ENCODE measurements at regions not wholly inside any gene's neighbourhood (a gene's known extent, or its start where the extent isn't known, plus 50 kb on each side); places are given as distances from the start of the nearest gene placed in this dataset.

DNA sequence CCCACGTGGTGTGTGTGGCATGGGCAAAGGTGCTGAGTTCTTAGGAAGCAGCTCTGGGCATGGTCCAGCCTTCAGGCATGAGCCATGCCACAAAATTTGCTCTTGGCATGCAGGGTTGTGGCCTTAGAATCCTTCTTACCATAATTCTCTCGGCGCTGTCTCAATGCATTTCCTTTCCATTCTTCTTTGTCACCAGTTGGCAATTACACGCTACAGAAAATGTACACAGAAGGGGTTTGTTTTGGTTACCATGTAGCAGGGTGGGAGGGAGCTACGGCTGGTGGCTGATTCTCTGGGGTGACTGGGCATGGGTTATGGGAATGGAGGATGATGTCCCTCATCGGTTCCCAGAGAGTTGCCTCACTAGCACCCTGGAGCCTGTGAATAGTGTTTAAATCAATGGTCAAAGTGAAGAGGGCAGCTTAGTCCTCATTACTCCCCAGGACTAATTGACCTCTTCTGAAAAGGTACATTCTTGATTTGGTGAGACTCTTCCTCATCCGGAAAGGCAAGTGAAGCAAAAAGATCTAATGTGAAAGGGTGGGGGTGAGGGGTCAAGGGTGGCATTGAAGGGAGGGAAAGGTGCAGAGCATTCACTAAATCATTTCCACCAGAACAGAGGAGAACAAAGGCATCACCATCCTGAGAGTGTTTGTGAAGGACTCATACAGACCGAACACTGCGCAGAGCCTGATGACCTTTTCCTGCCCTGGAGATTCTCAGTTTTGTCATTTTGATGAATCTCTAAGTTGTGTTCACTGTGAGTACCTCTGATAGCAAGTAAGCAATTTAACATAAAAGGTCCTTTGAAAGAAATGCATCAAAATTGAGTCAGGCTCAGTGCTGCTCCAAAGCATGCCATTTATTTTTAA, 199.8 kb upstream of the SFRP2 start:
- no peak for DNase-seq (ENCODE audit: low spot score)

DNA sequence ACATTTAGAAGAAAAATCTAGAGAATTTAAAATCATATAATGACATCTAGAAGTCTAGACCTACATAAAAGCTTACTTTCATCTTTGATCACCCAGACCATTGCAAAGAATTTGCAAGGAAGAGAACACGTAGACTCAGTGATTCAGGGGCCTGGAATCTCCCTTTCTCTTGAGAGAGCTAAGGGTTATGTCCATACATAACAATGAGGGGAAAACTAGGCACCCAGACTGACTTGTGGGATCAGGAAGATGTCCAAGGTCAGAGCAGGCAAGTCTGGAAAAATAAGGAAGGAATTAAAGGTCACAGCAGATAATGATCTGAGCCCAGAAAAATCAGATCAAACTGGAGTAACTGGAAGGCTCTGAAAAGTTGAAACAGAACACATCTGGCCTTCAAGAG, 198.4 kb upstream of the SFRP2 start:
- DNase-seq (ENCODE audit: low spot score), result no peak

DNA sequence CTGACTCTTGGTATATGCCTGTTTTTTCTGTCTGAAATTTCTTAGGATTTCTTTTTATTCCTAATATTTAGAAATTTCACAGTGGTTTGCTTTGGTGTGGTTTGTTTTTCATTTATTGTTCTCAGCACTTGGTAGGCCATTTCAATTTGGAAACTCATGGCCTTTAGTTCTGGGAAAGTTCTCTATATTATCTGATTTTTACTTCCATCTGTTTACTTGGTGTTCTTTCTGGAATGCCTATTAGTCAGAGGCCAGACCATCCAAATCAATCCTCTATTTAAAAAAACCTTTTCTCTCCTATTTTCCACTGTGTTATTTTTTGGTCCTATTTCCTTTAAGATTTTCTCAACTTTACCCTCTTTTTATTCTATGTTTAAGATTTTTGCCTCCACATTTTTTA, 188.1 kb upstream of the SFRP2 start:
- no peak for DNase-seq (ENCODE audit: low spot score)

DNA sequence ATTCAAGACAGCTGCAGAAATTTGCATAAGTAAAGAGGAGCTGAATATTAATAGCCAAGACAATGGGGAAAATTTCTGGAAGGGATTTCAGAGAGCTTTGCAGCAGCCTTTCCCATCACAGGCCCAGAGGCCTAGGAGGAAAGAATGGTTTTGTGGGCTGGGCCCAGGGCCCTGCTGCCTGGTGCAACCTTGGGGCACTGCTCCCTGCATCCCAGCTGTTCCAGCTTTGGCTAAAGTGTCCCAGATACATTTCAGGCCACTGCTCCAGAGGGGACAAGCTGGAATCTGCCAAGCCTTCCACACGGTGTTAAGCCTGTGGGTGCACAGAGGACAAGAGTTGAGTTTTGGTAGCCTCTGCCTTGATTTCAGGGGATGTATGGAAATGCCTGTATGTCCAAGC, 185.6 kb upstream of the SFRP2 start:
- DNase-seq (ENCODE audit: low spot score), result no peak

DNA sequence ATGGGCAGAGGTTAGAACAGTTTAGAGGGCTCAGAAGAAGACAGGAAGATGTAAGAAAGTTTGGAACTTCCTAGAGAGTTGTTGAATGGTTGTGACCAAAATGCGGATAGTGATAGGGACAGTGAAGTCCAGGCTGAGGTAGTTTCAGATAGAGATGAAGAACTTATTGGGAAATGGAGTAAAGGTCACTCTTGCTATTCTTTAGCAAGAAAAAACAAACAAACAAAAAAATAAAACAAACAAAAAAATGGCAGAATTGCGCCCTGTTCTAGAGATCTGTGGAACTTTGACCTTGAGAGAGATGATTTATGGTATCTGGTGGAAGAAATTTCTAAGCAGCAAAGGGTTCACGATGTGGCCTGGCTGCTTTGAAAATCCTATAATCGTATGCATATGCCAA, 185.1 kb upstream of the SFRP2 start:
- no peak for DNase-seq (ENCODE audit: low spot score)

DNA sequence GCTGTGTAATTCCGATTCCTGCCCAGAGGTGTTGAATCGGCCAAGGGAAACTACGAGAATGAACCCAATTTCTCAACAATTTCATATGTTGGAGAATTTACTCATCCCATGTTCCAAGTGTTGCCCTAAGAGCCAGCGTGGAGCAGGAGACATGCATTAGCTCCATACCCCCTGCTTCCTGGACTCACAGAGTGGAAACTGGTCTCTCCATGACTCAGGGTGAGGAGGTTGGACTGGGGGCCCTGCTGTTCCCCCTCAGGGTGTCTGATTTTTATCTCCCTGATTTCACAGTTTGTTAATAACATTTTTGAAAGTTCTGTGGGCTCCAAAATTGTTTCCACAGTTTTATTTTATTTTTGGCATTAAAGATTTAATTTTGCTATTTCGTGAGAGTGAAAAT, 183.0 kb upstream of the SFRP2 start:
- no peak for DNase-seq (ENCODE audit: low spot score)

DNA sequence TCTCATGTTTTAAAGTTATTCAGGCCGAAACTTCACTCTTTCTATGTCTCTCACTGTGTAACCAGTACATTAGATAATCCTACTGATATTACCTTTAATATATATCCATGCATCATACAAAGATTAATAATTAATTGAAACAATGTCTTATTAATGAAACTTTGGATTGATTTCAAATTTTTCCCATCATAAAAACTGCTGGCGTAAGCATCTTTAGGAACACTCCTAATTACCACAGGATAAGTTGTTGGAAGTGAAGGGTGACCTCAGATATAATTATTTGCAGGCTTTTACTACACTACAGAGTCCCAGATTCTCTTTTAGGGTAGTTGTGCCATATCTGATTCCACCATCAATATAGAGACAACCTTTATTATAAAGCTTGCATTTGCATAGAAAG, 181.3 kb upstream of the SFRP2 start:
- DNase-seq (ENCODE audit: low spot score), result no peak

DNA sequence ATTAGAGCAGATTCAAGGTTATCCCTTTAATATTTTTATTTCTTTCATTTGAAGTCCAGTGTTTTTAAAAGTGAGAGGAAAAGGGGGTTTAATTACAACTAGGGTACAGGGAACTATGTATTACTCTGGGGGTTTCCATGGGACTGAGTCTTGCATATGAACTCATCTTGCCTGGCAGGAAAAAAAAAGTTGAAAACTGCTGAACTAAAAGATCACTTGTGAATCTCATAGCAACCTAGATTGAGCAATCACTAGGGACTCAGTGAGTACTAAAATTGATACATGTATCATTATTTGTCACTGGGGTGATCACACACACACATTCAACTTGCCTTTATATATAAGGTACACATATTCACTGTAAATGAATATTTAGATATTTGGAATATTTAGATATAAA, 180.7 kb upstream of the SFRP2 start:
- DNase-seq (ENCODE audit: low spot score), result no peak

DNA sequence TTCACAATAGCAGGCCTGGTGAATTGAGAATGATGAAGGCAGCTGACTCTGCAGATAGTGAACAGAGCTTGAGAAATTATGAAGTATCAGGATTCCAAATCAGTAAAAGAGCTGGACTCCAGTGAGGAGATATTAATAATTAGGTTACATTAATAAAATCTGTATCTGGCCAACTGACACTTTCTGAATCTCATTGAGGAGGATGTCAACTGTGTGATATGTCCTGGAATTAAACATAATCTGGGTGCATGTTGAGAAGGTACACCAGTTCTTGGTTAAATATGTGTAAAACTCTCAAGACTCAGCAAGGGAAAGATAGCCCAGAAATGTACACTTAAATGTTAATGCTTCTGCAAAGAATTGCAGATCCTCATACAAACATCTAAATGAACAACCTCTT, 177.8 kb upstream of the SFRP2 start:
- no peak for DNase-seq (ENCODE audit: low spot score)

DNA sequence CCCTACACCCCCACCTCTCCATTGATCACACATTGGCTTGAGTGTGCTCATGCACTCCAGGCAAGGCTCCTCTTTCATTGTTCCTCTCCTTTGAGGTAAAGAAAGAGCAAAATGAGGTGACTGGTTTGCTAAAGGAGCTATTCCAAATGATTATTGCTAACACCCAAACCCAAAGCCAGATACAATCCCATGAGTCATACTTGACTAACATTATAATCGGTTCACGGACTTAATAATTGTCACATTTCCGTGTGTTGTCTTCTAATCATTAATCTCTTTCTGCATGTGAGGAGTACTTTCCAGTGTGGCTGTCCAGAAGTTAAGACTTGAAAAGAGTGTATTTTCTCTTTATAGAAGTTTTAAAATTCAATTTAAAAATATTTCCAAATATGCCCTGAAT, 174.3 kb upstream of the SFRP2 start:
- DNase-seq (ENCODE audit: low spot score), result no peak

DNA sequence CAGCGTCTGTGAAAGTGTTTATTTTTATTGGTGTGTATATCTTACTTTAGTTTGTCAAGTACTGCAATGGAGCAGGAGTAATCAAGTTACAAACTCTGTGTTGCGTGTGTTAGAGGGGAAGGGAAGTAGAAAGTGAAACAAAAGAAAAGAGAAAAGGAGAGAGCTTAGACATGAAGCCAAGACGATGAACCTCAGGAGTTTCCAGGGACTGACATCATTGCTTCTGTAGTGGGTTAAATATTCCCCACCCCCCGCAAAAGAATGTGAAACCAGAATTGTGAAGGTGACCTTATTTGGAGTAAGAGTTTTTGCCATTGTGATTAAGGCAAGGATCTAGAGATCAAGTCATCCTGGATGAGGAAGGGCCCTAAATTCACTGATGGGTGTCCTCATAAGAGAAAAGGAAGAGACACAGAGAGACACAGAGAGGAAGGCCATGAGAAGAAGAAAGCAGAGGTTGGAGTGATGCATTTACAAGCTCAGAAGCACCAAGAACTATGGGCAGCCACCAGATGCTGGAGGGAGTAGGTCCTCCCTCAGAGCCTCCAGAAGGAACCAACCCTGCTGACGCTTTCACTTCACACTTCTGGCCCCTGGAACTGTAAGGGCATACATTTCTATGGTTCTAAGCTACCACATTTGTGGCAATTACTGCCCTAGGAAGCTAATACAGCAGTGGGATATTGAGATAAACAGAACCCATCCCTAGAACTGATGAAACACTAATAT, 173.6 kb upstream of the SFRP2 start:
- no peak for DNase-seq (ENCODE audit: low spot score)

DNA sequence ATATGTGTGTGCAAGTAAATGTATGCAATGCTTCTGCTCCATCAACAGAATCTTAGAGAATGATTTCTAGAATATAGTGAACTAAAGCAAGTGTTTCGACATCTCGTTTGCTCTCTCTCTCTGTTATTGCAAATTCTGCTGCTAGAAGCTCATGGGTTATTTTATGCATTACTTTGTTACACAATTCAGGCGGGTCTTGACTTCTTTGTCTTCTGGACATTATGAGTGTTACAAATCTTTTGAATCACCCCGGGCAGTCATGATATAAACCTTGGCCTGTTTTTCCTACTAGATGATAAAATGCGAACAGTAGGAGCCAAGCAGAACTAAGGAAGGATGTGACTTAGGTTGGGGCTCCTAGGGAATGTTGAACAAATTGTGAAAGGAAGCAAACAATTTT, 166.4 kb upstream of the SFRP2 start:
- DNase-seq (ENCODE audit: low spot score), result no peak

DNA sequence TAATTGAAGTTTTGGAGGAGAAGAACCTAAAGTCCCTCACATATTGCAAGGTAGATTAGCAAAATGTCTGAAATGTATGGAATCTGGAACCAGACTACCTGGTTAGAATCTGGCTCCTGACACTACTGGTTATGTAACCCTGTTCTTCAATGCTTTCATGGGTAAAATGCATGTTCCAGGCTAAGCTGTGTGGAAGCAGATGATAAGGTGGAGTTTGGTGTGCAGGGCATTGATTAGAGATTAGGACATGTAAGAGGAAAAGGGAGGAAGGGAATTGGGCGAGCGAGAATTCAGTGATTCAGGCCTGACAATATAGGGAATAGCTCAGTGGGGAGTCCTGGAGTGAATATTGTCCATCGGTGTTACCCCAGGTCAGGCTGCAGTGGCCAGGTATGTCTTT, 165.8 kb upstream of the SFRP2 start:
- no peak for DNase-seq (ENCODE audit: low spot score)

DNA sequence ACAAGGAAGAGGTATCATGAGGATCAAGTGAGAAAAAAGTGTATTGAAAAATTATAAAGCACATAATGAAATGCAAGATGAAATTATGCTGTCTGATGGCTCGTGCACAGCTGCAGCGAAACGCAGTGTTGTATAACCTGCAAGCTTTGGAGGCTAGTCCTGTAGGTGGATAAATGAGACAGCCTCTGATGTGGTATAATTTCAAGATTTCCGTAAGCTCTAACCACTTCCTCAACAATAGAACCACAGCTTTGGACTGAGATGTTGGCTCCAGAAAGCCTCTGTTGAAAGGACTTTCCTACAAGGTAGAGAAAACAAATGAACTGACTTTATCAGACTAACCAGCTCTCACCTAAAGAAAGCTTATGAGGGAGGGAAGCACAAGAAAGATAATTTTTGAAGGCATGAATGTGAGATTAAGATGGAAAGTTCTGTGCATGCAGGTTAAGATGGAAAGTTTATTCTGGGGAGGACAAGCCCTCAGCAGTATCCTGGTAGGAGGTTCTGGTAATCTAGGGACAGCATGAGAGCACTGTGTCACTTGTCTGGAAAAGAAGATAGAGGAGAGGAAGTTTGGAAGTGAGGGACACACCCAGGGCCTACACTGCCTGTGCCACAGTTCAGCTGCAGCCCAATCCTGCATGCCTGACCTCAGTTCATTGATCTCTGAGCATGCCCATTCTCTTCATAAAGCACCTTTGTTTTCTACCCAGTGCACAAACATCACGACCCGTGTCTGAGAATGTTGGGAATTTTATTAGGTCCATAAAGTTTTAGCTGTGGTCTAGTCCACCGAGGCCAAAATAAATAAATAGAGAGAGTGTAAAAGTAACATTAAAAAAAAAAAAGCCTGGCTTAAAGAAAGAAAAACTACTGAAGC, 161.5 kb upstream of the SFRP2 start:
- DNase-seq (ENCODE audit: low spot score), result no peak

DNA sequence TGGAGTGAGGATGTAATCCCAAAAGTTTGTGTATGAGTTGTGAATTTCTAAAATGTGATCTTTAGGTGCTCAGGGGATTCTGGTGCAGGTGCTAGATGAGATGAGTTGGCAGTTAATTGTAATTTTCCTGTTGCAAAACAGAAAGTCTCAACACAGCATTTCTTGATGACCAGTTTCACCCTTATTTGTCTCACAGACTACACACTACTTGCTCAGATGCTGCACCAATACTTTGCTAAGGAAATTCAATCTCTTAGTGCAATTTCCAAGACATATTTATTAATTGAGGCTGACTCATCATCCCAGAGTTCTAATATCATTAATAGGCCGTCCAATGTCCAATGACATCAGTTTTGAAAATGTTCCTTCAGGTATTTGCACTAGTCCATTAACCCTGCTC, 159.2 kb upstream of the SFRP2 start:
- DNase-seq (ENCODE audit: low spot score), result no peak

DNA sequence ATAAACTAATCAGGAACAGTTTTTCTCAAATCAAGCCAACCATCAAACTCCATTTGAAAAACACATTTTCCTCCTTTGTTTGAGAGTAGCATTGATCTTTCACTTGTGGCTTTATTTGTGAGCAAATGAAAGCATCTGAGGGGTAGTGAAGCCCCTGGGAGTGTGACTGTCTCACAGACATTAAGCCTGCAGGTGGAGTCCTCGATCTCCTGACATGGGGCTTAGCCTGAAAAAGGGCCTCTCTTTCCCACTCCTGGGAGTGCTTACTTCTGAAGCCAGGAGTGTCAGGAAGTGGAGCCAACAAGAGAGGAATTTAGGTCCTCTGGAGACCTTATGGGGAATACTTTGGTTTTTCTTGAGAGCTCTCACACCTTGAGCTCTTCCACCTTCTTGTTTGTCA, 158.2 kb upstream of the SFRP2 start:
- no peak for DNase-seq (ENCODE audit: low spot score)

DNA sequence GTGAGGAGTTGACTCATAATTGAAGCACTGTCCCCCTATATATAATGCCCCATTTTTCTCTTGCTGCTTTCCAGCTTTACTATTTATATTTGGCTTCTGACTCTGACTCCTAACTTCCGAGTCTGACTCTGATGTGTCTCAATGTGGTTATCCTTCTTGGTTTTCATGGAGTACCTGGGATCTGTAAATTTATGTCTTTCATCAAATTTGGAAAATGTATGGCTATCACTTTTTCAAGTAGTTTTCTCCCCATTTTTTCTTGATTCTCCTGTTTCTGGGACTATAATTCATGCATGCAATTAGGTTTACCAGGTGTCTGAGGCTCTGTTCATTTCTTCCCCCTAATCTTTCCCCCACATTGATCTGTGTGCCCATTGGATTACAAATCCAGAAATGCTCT, 156.8 kb upstream of the SFRP2 start:
- no peak for DNase-seq (ENCODE audit: low spot score)

DNA sequence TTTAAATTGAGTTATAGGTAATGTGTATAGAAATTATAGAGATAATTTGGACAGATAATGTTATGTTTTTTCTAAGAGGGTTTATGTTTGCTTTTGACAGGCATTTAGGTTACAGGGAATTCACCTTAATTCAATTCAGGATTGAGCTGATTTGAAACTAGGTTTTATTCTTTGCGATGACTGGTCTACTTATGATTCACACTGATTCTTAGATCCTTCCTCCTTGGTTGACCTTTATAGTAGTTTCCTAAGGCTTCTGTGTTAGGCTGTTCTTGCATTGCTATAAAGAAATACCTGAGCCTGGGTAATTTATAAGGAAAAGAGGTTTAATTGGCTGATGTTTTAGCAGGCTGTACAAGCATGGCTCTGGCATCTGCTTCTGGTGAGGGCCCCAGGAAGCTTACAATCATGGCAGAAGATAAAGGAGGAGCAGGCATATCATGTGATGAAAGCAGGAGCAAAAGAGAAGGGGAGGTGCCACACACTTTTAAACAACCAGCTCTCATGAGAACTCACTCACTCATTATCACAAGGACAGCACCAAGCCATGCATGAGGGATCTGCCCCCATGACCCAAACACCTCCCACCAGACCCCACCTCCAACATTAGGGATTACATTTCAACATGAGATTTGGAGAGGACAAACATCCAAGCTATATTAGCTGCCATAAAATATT, 155.0 kb upstream of the SFRP2 start:
- no peak for DNase-seq (ENCODE audit: low spot score)

DNA sequence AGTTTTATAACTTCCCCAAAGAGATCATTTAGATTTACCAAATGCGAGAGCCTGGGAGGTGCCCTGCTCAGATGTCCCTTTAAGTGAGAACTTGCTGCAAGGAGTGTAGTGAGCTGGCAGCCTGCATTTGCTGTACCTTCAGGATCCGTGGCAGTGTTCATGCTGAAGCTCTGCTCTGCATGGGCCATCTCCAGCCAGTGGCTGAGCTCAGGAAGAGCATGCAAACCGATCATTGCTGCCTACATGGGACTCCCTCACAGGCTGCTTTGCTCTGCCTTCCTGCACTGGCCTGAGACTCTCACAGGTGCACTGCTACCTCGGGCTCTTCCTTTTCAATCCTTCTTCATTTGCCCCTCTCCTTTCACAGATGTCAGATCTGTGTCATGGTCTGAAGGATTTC, 152.0 kb upstream of the SFRP2 start:
- DNase-seq (ENCODE audit: low spot score), result no peak

DNA sequence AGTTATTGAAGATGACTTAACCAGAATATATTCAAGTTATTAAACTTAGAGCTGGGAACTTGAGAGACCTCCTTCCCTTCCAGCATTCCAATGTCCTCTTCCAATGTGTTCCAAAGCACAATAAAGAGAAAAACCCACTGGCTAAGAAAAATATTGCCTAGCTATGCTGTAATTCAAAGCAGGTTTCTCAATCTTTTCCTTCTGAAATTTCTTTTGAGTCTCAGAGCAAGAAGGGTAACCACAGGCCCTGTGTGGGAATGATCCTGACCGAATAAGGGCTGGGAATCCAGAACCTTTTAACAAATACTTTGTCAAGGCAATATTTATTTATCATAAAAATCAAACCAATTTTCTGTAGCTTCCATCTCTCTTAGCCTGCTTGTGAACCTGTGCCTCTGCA, 150.7 kb upstream of the SFRP2 start:
- no peak for DNase-seq (ENCODE audit: low spot score)

DNA sequence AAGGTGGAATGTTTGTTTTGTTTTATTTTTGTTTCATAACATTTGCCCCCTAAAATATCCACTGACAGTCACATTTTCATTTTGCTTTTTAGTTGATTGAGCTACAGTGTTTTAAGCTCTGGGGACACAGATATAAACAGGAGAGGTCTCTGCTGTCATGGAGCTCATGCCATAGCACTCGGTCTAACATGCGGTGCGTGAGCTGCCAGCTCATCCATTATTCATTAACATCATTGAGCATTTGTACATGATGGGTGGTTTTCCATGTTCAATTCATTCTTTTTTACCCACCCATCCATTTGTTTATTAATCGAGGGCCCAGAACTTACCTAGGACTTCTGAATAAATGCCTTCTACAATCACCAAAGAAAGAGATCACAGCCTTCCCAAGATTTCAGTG, 150.1 kb upstream of the SFRP2 start:
- no peak for DNase-seq (ENCODE audit: low spot score)

DNA sequence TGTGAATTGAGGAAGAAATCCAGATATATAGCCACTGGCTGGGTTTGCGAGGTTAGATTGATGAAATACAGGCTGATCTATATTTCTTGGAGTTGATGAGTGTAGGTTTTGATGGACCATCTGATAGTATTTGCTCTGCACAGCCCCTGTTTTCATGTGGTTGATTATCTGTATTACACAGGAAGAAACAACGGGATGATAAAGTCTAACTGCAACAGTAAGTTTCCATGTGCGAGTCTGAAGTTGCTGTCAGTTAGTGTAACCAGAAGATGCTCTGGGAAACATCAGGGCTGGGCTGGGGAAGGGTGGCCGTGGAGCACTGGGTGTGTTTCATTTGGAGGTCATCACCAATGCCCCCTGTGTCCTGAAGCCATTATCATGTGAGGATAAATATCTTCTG, 148.4 kb upstream of the SFRP2 start:
- no peak for DNase-seq (ENCODE audit: low spot score)
